ENCODE measurements at regions not wholly inside any gene's neighbourhood (a gene's known extent, or its start where the extent isn't known, plus 50 kb on each side); places are given as distances from the start of the nearest gene placed in this dataset.

DNA sequence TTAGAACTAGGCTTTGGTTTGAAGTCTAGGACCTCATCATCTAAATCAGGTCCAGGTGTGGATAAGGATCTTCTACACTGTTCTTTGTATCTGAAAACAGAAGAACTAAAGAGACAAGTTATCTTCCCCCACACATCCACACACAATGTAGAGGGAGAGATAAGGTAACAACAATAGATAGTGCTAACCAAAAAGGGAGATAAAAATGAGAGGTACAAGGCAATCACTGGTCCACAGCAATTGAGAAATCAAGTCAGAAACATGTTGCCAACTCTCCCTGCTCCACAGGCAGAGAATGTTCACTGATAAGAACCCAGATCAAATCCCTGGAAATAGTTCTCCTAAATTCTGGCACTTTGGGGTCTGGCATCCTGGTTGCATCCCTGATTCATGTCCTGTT lies 75.8 kb upstream of the LHX8 start:
- no peak for DNase-seq
- H3K9ac ChIP-seq (ENCODE audit: low read length in 3 of 3) = no peak overlapping the region
- no peaks in the 10 kb centered on the region for H3K4me1 ChIP-seq (ENCODE audit: control insufficient read depth in 2 of 3, insufficient read depth in 2 of 3, low read depth in 1 of 3, low read length in 3 of 3)
- H3K36me3 ChIP-seq (ENCODE audit: control insufficient read depth in 2 of 3, insufficient read depth in 3 of 3, low read length in 3 of 3) = no peaks in the 10 kb centered on the region
- intact Hi-C loops (cut with DNase I) = no loop called here
- no peak overlapping the region for H3K27ac ChIP-seq (ENCODE audit: low read depth in 2 of 2, low read length in 2 of 2)
- FAIRE-seq = no peak
- peaks cover 0 to under 1% (median 0%) of the 10 kb centered on the region in 3 donors for H3K9me3 ChIP-seq (ENCODE audit: control insufficient read depth in 2 of 3, insufficient read depth in 1 of 3, low read length in 3 of 3)
- no peaks in the 10 kb centered on the region for H3K27me3 ChIP-seq (ENCODE audit: control insufficient read depth, insufficient read depth, low read length)
- TF ChIP-seq, protein P1, sequence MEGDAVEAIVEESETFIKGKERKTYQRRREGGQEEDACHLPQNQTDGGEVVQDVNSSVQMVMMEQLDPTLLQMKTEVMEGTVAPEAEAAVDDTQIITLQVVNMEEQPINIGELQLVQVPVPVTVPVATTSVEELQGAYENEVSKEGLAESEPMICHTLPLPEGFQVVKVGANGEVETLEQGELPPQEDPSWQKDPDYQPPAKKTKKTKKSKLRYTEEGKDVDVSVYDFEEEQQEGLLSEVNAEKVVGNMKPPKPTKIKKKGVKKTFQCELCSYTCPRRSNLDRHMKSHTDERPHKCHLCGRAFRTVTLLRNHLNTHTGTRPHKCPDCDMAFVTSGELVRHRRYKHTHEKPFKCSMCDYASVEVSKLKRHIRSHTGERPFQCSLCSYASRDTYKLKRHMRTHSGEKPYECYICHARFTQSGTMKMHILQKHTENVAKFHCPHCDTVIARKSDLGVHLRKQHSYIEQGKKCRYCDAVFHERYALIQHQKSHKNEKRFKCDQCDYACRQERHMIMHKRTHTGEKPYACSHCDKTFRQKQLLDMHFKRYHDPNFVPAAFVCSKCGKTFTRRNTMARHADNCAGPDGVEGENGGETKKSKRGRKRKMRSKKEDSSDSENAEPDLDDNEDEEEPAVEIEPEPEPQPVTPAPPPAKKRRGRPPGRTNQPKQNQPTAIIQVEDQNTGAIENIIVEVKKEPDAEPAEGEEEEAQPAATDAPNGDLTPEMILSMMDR (IDR thresholded peaks at IDR 0.05; ENCODE audit: borderline replicate concordance, extremely low read depth, insufficient read depth) = no peak
- no peak overlapping the region for H3K4me3 ChIP-seq (ENCODE audit: low read length in 3 of 3)

DNA sequence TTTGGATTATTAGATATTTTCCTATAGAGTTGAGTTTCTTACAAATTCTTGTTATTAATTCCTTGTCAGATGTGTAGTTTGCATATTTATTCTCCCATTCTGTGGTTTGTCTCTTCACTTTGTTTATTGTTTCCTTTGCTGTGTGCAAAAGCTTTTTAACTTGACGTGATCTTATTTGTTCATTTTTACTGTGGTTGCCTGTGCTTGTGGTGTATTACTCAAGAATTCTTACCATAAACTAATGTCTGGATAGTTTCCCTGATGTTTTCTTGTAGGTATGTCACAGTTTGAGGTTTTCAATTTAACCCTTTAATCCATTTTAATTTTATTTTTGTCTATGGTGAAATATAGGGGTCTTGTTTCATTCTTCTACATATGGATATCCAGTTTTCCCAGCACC lies 72.1 kb upstream of the LHX8 start:
- Histone ChIP-seq H3K4me3 (ENCODE audit: low read length in 3 of 3) (no peak overlapping the region), H3K9ac (ENCODE audit: low read length in 3 of 3) (no peak overlapping the region), H3K27me3 (ENCODE audit: control insufficient read depth, insufficient read depth, low read length) (no peaks in the 10 kb centered on the region), H3K9me3 (ENCODE audit: control insufficient read depth in 2 of 3, insufficient read depth in 1 of 3, low read length in 3 of 3) (peaks cover 0 to 6% (median 0%) of the 10 kb centered on the region in 3 donors), H3K36me3 (ENCODE audit: control insufficient read depth in 2 of 3, insufficient read depth in 3 of 3, low read length in 3 of 3) (no peaks in the 10 kb centered on the region), H3K27ac (ENCODE audit: low read depth in 2 of 2, low read length in 2 of 2) (no peak overlapping the region), H3K4me1 (ENCODE audit: control insufficient read depth in 2 of 3, insufficient read depth in 2 of 3, low read depth in 1 of 3, low read length in 3 of 3) (no peaks in the 10 kb centered on the region)
- TF ChIP-seq, protein P1 (IDR thresholded peaks at IDR 0.05; ENCODE audit: borderline replicate concordance, extremely low read depth, insufficient read depth) = no peak
- intact Hi-C loops (cut with DNase I) = no loop called here
- DNase-seq (no peak), FAIRE-seq (no peak)

DNA sequence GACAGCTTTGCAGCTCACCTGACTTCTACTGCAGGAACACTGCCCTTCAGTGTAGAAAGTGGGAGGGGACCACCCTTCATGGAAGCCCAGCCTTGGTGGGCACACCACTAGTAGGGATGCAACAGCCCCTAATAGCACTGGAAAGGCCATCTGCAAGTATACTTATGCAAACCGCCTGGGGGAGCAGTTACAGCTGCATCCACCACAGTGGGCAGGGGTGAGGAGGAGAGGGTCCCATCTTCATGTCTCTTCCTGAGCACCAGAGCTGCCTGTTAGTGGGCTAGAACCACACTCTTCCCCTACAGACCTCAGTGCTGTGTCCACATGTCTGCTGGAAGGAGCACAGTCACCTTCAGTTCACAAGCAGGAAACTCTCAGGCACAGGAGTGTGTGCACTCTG lies 66.2 kb upstream of the LHX8 start:
- intact Hi-C loops (cut with DNase I) = no loop called here
- no peak for FAIRE-seq

More for the DNA sequence above, 66.2 kb upstream of the LHX8 start:
- no peak for DNase-seq
- no peak overlapping the region for H3K4me3 ChIP-seq (ENCODE audit: low read length in 3 of 3)
- peaks cover 0 to 10% (median 0%) of the 10 kb centered on the region in 3 donors for H3K9me3 ChIP-seq (ENCODE audit: control insufficient read depth in 2 of 3, insufficient read depth in 1 of 3, low read length in 3 of 3)
- H3K4me1 ChIP-seq (ENCODE audit: control insufficient read depth in 2 of 3, insufficient read depth in 2 of 3, low read depth in 1 of 3, low read length in 3 of 3) = no peaks in the 10 kb centered on the region
- TF ChIP-seq, protein P1 (IDR thresholded peaks at IDR 0.05; ENCODE audit: borderline replicate concordance, extremely low read depth, insufficient read depth) = no peak
- H3K36me3 ChIP-seq (ENCODE audit: control insufficient read depth in 2 of 3, insufficient read depth in 3 of 3, low read length in 3 of 3) = no peaks in the 10 kb centered on the region
- no peak overlapping the region for H3K27ac ChIP-seq (ENCODE audit: low read depth in 2 of 2, low read length in 2 of 2)
- H3K9ac ChIP-seq (ENCODE audit: low read length in 3 of 3) = no peak overlapping the region
- H3K27me3 ChIP-seq (ENCODE audit: control insufficient read depth, insufficient read depth, low read length) = no peaks in the 10 kb centered on the region
